Stimulated activated CD8-positive, alpha-beta memory T cell treated with anti-CD3 and anti-CD28 coated beads, Interleukin-7, amount 100 ng/mL, for 24 hours (primary cell): ENCODE measurements at regions not wholly inside any gene's neighbourhood (a gene's known extent, or its start where the extent isn't known, plus 50 kb on each side); places are given as distances from the start of the nearest gene placed in this dataset.
"Not testable (repeated sequence)": the region's sequence is repeated elsewhere in the genome, so short reads cannot be mapped to it uniquely, and the experiment has no call there.

Experiments
- DNase-seq: peaks from one replicate; pipeline ENCODE4 v3.0.0-alpha.2; 2020; ENCODE audit warnings: low read depth

DNA sequence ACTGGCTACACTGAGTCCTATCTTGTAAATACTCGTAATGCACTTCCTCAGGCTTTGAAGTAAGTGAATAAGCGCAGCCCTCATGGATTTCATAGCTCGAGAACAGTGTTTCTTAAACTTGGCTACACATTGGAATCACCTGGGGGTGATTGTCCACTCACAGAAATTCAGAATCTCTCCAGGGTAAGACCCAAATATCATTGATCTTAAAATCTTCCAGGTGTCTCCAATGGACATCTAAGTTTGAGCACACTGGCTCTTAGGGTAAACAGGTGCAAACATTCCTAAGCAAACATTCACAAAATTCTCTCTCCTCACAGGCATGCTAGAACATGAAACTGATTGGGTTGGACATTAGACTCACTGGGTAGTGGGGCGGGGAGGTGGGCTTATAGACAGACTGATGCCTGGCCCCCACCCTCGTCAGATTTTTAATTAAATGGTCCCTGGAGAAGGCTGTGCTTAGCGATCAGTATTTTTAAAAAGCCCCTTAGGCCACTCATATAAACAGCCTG is 279.7 kb upstream of the TBL1XR1 start:
- no peak for DNase-seq

DNA sequence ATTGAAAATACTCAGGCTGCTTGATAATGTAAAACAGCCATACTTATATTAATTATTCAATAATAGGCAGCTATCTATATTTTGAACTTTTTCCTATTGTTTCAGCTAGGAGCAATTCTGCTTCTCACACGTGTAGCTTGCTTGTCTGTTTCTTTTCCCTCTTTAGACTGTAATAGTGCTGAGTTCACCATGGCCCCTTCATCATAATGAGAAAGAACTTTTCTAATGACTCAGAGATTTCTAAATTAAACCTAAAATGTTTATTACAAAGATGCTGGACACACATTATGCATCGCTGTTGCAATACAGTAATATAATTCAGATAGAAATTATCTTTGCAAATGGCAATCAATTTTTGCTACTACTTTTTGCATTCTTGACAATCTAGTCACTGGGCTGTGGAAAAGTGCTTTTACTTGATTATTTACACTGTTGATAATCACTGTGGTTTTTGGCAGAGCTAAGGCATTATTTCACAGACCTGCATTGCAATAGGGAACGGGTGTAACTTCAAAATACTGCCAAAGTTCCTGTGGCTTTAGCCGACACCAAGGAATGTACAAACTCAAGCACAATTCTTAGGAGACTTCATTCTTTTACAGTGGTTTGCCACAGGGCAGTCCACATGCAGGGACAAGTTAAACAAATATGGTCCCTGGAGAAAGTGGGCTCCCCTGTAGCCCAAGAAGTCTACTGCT is 281.0 kb upstream of the TBL1XR1 start:
- DNase-seq: no peak

DNA sequence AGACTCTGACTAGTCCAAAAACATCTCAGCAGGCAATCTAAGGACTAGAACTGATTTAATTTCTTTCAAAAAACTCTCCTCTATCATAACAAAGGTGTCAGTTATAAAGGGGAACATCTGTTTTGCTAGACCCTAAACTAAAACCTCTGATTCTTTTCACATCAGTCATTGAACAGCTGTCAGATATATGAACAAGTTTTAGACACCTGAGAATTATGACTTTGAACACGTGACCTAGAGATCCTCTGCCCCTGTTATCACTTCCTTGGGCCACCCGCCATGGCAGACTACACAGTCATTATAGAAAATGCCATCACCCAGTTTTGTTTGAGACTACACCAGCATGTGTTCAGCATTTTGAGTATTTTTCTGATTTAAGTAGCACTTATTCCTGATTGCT is 282.3 kb upstream of the TBL1XR1 start:
- no peak for DNase-seq

DNA sequence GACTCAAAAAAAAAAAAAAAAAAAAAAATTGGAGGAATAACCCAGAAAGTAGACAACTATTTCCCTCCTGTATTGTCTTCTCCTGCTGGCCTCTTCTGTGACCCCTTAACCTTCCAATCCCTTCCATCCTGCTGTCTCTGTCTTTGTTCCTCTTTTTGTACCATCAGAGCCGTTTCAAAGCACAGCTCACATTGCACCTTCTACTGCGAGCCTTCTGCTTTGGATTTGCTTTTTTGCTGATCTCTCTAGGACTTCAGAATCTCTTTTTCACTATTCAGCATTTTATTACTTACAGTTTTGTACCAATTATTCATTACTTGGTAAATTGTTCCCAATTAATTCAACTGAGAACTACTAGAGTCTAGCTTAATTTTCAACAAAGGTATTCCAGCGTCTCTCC is 284.0 kb upstream of the TBL1XR1 start:
- no peak for DNase-seq

DNA sequence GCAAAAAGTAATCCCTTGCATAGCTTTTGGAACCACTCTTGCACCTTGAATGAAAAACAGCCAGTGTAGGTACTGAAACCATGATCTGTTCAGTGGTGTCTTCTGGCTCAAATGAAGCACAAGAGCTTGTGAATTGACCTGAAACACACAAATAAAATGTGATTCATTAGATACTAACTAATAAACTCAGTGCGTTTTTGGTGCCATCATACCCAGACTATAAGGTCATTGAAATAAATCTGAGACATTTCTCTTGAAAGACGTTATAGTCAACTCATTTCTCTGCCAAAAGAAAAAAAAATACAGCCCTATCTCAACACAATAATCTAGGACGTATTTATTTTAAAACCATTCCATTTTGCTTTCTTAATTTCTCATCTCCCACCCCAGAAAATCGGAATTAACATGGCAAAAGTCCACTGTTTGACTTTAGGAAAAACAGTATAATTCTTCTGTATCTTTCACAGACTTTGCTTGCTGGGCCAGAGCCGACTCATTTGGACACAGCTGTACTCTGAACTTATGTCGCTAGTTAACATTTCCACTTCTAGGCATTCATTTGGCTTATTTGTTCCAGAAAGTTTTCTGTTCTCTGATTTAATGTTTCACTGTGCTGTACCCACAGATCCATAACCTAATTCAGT is 284.9 kb upstream of the TBL1XR1 start:
- no peak for DNase-seq

DNA sequence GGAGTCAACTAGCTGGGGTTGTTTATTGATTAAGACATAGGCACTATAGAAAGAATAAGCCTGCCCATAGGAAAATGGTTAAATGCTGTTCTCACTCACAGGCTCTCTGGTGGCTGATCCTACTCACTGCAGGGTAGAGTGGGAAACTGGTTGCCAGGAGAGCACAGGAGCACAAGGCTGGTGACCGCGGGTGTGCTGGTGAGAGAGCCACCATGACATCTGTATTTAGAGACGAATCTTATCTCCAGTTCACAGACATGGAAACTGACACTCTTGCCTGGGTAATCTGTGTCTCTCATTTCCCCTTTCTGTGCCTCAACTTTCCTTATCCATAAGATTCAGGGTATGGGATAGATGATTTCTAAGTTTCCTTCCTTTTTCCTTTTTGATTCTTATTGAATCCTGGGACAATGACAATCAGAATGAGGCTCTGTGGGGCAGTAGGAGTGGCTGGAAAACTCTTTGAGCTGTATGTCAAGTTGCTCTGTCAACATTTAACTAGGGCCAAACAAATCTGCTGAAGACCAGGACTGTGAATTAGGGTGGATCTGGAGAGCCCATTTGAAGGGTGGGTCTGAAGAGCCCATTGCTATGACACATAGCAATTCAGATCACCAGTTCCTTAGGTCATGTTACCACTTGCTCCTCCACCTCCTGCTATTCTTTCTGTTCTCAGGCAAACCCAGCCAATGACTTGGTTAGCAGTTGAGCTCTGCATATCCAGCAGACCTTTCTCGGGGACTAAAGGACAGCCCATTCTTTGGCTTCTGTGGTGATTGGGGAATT is 286.1 kb upstream of the TBL1XR1 start:
- DNase-seq: no peak

DNA sequence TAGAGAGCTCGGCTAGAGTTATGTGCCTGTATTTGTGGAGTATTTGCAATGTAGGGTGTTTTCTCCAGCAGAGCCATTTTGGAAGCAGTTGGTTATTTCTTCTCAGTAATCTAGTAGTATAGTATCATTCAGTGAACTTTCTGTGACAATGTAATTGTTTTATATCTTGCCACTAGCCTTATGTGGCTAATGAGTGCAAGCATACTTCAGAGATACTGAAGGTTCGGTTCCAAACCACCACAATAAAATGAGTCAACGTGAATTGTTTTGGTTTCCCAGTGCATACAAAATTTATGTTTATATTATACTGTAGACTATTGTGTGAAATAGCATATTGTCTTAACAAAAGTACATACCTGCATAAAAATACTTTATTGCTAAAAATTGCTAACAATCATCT is 286.9 kb upstream of the TBL1XR1 start:
- no peak for DNase-seq

DNA sequence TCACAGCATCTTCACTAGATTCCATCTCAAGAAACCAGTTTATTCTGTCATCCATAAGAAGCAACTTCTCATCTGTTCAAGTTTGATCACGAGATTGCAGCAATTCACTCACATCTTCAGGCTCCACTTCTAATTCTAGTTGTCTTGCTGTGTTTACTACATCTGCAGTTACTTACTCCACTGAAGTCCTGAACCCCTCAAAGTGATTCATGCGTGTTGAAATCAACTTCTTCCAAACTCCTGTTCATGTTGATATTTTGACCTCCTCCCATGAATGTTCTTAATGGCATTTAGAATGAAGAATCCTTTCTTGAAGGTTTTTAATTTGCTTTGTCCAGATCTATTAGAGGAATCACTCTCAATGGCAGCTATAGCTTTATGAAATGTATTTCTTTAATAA is 287.6 kb upstream of the TBL1XR1 start:
- DNase-seq: no peak

DNA sequence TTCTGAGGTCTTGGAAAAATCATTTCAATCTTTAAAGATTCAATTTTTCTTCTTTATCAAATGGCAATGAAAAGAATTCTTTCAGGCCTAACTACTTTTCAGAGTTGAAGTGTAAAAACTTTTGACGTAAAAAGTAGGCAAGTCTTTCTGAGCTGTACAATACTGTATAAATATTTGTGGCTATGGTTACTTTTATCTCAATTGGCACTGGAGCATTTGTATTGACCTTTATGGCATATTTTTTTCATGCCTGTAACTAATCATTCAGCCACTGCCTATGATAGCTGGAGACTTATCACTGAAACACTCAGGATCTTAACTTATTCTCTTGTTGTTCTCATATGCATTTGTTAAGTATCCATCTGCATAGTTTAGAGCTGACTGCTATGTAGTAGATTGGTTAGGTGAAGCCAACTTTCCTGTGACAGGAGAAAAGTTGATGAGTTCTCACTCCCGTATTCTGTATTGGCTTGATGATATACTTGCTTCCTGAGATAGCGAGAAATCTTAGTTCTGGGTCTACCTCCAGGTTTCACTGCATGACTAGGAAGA is 290.4 kb upstream of the TBL1XR1 start:
- no peak for DNase-seq

DNA sequence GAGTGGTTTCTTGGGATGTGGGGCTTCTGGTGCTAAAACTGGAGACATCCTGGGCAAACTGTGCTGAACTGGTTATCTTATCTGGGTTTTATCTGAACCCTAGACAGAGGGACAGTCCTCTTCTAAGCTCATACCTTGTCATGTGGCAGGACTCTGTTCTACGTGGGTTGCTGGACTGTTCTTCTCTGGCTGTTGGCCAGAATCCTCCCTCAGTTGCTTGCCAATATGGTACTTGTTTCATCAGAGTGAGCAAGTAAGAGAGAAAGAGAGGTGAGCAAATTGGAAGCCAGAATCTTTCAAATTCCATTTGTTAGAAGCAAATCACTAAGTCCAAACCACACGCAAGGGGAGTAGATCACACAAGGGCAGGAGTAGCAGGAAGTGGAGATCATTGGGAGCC is 291.5 kb upstream of the TBL1XR1 start:
- DNase-seq: no peak

DNA sequence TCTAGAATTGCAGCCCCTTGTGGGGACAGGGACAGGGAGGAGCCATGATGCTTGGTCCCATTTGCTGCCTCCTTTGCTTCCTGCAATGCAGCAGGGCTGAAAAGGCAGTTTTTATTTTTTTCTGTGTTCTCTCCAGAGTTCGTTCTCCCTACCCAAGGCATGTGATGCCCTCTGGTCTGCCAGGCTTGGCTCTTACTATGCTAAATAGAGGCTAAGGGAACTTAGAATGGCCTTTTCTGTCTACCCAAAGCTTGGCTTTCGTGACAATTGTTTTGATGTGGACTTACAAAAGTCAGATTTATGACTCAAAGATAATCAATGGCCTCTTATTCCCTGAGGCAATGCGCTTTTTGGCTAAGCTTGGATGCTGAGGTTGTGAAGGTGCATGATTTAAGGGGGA is 293.3 kb upstream of the TBL1XR1 start:
- DNase-seq: no peak

DNA sequence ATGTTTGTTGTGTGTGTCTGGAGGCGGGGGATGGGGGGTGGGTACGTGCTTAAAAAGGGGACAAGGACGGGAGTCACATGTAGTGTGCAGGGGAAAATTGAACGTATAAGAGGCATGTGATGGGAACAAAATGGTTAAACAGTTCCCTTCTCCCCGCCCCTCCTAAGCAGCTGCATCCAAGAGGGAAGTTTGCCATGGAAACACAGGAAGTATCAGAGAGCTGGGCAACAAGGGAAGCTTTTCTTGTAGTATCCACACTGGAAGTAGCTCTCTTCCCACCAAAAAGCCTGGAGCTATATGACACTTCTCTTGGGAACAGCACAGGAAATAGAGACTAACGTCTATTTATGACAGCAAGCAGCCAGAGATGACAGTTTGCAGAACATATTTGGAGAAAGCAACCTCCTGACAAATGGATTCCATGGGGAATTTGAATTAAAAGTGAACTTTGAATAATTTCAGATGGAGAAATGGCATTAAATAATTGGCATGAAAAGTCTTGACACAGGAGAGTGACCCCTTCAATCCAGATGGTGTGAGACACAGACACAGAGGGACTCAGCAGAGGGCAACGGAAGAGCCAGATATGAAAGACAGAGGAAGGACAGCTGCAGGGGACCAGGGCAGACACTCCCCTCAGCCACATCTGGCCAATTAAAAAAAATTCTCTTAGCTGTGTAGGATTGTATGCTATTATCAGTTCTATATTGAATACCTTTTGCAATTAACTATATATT is 294.2 kb upstream of the TBL1XR1 start:
- no peak for DNase-seq

DNA sequence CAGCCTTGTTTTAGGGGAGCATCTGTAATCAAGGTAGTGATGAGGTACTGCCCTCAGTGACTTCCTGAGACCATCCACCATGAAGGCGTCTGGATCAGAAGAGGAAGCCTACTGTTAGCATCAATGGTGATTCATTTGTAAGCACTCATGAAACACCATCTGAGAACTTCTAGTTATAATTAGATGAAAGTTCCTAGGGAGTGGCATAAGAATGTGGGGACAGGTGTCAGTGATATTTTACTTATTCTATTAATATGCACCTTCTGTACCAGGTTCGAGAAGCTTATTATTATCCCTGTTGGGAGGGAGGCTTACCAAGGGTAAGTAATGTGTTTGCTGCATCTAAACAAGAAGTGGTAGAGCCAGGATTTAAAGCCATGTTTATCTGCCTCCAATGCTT is 295.8 kb upstream of the TBL1XR1 start:
- no peak for DNase-seq

DNA sequence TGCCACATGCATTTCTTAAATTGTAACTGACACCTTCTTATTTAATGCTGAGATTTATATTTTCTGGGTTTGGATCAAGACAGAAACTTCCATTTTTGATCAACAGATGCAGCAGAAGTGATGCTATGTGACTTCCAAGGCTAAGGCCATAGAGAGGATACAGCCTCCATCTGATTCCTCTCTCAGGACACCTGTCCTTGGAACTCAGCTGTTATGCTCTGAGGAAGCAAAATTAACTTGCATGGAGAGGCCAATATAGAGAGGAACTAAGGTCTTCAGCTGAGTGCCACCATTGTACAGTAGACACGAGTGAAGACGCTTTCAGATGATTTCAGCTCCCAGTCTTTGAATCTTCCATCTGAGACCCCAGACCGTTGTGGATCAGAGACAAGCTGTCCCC is 296.9 kb upstream of the TBL1XR1 start:
- no peak for DNase-seq

DNA sequence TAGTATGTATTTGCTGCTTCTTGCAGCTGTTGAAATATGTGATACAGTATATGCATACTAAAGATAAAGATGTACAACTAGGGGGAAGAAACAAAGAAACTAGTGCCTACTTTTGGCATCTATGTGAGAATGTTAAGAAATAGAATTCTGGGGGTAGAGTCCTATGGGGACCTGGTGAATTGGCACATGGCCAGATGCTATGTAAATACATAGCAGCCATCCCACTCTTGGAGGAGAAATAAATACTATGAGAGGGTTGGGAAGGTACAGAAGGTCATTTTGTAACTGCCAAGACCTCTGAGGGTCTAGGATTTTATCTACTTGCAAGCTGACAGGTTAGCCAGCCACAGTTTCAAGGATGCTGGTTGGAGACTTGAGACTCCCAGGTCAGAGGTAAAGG is 298.3 kb upstream of the TBL1XR1 start:
- DNase-seq: no peak

DNA sequence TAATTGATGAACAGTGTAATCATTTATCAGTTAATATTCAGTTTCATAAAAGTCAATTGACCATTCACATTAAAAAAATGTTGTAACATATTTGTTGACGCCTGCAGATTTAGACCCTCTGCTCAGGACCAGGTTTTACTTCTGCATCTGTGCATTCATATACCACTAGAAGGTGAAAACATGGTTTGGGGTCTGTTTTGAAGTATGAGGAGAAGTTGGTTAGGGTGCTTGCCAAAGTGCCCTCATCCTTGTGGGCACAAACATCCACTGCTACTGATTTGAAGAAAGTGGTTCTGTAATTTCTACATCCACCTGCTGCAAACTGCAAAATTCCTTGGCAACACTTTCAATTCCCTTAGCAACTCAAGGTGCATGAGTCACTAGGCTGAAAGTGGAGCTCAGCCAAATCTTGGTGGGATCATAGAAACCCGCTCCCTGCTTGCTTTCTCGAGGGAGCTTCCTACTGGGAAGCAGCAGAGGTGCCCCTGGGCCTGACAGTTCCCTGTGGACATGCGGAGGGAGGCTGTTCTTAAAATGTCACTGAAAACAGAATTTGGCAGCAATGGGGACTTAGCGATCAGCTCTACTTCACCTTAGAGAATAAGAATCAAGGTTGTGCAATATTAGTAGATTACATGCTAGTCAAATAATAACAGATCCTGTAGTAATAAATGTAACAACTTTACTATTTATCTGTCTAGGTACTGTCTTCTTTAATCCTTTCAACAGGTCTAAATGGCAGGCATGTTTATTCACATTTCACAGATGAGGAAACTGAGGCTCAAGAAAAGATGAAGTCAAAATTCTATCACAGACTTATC is 301.0 kb upstream of the TBL1XR1 start:
- DNase-seq: no peak

DNA sequence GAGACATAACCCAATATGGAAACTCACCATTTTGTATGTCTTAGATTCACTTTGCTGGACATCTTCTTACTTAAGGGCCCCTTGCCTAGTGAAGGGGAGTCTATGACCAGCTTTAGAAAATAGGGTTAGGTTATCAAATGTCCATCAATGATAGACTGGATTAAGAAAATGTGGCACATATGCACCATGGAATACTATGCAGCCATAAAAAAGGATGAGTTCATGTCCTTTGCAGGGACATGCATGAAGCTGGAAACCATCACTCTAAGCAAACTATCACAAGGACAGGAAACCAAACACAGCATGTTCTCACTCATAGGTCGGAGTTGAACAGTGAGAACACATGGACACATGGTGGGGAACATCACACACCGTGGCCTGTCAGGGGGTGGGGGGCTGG is 301.8 kb upstream of the TBL1XR1 start:
- not testable (repeated sequence) for DNase-seq

DNA sequence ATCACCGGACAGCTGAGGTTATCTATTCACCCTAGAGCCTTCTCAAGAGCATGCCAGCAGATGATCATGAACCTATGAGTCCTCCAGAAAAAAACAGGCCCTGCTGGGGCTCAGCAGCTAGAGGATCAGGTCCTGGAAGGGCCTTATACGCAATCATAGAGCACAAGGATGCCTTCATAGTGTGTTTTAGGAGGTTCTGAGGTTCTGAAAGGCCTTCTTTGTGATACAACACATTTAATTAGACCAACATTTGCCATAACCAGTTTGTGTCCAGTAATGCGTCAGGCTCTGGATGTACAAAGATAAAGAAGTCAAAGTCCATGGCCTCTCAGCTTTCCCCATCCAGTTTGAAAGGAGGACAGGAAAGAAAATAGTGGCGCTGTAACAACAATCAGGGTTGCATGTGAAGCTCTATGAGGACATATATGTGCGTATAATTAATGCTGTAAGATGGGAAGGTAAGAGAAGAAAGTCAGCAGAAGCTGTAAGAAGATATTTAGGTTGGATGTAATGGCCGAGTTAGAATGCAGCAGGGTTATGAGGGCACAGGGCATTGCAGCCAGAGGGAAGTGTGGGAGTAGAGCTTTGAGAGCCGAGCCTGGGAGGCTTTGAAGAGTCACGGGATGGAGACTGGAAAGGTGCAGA is 302.6 kb upstream of the TBL1XR1 start:
- DNase-seq: no peak

DNA sequence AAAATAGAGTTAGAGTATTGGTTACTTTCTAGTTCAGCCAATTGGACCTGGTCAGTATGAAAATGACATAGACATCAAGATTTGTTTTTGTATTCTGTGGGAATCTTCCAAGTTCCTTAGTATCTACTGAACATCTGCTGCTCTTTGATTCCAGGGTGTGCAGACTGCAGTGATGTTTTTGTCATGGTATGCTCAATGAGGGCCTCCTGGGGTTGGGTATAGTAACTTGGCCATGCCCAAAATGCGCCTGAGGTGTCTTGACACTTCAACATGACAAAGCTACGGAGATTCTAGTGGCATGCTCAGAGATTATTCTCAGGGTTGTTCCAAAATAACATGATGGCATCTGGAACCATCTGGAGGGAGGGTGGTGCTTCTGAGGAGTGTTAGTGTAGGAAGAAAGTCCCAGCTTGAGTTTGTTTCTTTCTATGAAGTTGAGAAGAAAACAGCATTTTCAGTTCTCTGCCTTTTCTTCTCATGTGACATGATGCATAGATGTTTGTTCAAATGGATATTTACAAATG is 313.5 kb upstream of the TBL1XR1 start:
- DNase-seq: no peak
